NCI-H1694 treated with DMSO at 0.1 percent for 48 hours (cell line): ENCODE measurements at regions not wholly inside any gene's neighbourhood (a gene's known extent, or its start where the extent isn't known, plus 50 kb on each side); places are given as distances from the start of the nearest gene placed in this dataset.
"Not testable (repeated sequence)": the region's sequence is repeated elsewhere in the genome, so short reads cannot be mapped to it uniquely, and the experiment has no call there.

ENCODE experiments used
- DNase-seq: peaks from one replicate; lab custom pipeline; 2025; lab: John Stamatoyannopoulos, UW

DNA sequence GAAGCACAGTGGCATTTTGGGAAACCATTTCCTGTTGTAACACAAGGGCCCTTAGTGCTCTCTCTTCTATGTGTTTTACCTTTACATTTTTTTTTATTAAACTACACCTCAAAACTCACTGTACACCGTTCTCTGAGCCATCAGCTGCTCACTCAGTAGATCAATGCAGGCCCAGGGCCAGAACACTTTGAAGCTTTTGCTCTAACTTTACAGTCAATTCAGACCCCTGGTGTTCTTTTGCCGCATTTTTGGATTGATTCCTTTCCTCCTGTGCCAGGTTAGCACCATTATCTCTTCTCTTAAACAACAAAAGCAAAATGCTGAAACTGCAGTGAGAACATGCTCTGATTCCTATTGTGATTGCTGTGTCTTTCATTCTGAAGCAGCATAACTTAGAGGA lies 269.8 kb upstream of the RGMB start:
- no peak for DNase-seq

DNA sequence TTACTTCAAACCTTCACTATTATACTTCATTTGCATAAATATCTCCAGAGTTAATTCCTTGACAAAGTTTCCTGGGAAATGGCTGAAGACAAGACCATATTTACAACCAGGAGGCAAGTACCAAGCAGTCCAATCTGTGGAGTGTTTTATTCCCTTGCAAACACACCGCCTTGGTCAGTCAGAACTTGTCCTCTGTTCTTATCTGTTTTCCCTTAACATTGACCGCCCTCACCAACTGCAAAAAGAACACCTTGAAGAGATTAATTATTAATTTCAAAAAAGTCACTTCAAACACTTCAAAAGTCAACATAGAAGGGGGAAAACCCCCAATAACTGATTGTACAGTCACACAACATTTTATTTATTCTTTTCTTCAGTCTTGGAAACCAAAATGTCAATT lies 269.0 kb upstream of the RGMB start:
- no peak for DNase-seq

GRCh38 chr5:98510143-98510985 lies 263.1 kb upstream of the RGMB start:
- DNase-seq: no peak

DNA sequence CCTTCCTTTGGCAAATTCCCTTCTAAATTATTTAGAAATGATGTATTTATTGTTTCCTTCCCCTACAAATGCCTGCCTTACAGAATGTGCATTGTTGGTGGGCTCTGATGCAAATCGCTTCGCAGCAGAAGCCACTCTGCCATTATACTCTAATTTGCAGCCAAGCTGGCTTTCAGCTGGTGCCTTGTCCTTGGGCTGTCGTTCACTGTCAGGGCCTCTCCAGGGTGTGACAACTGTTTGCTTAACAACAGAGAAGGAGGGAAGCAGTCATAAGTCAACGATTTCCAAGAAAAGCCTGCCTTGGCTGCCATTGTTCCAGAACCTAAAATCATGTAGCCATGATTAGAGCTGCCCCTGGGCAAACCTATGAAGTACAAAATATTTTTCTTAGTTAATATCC lies 260.1 kb upstream of the RGMB start:
- DNase-seq: no peak

- DNase-seq: no peak
Measured at GRCh38 chr5:98514215-98514614, 259.2 kb upstream of the RGMB start.

DNA sequence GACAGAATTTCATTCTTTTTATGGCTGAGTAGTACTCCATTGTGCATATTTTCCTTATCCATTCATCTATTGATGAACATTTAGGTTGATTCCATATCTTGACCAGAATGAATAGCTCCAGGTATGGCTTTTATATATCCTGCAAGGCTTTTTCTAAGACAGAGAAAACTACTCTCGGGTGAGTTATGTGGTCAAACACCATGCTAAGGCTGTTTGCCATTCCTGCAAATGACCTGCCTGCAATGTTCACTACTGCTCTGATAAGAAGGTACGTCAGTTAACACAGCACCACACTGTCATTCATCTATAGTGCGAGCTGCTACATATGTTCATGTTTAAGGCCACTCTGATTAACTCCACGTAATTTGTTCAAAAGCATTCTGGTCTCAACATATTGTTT lies 256.8 kb upstream of the RGMB start:
- DNase-seq: no peak

DNA sequence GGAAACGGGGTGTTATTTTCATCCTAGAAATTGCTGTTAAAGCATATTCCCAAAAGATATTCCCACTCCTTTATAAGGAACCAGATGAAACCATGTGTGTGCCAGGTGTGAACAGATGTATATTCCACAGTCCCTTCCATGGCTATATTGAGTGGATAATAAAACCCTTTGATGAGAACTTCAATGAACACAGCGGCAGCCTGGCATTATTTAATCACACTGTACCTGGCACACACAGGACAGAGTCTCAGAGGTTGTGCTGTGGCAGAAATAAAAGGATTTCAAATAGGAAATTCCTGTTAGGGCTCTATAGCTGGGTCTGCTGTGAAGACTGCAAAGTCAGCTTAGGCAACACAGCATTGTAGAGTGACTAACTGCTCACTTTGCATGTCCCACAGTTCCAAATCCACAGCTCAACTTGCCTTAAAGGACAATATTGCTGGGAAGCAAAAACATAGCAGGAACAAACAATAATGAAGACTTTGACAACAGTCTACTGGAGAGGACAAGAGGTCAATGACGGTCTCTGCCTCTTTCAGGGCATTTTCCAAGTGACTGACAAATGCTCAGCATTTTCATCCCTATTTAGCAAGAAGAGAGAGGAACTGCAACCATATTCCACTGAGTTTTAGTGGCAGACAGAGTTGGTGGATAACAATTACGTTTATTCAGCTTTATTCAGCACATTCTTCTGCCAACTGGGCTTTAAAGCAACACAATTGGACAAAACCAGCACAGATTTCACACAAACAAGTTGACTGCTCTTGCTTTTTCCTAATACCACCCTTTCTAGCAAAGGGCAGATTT lies 255.7 kb upstream of the RGMB start:
- DNase-seq: no peak

- DNase-seq: no peak
Measured at GRCh38 chr5:98518754-98519153, 254.7 kb upstream of the RGMB start.

DNA sequence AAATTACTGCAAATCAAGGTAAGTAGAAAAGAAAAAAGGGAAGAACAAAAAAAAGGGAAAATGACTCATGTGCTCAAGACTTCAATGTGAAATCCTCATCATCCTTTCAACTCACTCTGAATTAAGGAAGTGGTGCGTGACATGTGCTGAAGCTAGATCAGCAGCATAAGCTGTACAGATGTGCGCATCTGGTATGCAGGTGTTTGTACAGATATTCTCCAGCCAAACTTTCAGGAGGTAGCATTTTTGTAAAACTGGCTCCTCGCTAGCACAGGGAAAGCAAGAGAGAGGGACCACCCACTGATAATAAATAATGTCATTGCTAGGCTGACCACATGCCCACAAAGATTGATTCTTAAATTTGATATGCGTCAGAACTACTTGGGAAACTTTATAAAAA lies 253.9 kb upstream of the RGMB start:
- no peak for DNase-seq

DNA sequence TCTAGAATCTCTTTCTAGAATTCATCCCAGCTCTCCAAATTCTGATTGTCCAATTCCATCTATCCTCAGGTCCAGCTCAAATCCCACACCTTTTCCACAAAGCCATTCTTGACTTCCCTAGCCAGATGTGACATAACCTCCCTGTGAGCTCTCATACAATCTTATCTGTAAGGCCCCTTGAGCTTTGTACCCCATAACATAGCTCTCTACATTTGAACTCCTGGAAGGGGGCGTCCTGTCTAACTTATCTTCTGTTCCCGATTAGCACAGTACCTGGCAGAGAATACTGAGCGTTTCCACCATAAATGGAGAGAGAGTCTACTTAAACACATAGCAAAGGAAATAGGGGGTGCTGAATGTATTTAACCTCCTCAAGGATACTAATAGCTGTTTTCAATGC lies 251.6 kb upstream of the RGMB start:
- DNase-seq: no peak

DNA sequence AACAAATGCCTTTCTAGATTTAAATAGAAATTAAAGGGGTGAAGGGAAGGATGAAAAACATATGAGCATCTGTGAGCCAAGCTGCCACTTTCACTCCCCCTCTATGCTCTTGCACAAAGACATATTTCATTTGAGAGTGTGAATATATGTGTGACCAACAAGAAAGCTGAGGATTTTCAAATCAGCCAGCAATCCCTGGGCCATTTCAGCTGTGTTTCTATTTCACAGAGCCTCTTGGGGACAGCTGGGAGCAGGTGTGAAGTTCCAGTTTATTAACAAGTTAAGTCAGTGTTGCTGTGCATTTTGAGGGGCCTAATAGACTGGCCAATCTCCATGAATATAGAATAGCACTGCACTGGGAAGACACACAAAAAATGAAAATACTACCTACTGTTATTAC lies 248.7 kb upstream of the RGMB start:
- DNase-seq: no peak

DNA sequence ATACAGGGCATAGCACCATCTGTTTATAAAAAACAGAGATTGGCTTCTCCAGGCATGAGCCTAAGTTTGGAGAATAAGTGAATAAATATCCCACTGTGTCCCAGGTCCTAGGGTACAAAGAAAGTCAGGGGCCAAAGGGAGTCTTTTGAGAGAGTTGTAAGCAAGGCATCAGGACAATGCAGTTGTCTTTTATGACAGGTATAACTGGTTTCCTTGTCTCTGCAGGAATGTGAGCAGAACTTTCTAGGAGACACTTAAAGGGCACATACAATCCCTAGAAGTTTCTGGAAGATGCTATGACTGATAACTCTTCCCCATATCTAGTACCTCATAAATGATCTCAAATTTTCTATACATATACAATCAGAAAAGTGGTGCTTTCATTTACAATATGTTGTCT lies 245.6 kb upstream of the RGMB start:
- no peak for DNase-seq

DNA sequence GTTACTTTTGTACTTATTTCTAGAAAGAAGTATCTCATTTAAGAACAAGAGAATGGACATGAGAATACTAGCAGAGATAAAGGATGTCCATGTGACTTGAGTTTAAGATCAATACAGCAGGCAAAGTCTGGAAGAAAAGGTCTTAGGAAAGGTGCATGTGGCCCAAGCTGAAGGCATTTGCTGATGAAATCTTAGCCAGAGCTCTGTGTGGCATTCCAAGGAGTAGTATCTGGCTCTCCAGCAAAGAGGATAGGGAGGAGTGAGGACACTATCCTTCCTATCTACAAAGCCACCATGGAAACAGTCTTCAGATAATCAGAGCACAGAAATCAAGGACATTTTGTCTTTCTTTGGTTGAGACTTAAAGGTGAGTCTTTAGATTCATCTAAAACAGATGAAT lies 244.1 kb upstream of the RGMB start:
- DNase-seq: no peak

GRCh38 chr5:98530224-98530623 lies 243.2 kb upstream of the RGMB start:
- no peak for DNase-seq

- DNase-seq: no peak
Measured at GRCh38 chr5:98535901-98536300, 237.6 kb upstream of the RGMB start.

- no peak for DNase-seq
Measured at GRCh38 chr5:98540056-98540455, 233.4 kb upstream of the RGMB start.

DNA sequence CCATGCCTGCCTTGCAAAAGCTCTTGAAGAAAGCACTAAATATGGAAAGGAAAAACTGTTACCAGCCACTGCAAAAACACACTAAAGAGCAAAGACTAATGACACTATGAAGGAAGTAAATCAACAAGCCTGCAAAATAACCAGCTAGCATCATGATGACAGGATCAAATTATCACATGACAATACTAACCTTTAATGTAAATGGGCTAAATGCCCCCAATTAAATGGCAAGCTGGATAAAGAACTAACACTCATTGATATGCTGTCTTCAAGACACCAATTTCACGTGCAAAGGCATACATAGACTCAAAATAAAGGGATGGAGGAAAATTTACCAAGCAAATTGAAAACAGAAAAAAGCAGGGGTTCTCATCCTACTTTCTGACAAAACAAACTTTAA lies 231.8 kb upstream of the RGMB start:
- no peak for DNase-seq

- DNase-seq: no peak
Measured at GRCh38 chr5:98543490-98543889, 230.0 kb upstream of the RGMB start.

DNA sequence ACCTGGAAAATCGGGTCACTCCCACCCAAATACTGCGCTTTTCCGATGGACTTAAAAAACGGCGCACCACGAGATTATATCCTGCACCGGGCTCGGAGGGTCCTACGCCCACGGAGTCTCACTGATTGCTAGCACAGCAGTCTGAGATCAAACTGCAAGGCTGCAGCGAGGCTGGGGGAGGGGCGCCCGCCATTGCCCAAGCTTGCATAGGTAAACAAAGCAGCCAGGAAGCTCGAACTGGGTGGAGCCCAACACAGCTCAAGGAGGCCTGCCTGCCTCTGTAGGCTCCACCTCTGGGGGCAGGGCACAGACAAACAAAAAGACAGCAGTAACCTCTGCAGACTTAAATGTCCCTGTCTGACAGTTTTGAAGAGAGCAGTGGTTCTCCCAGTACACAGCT lies 226.5 kb upstream of the RGMB start:
- DNase-seq: not testable (repeated sequence)

- no peak for DNase-seq
Measured at GRCh38 chr5:98556712-98557111, 216.8 kb upstream of the RGMB start.

DNA sequence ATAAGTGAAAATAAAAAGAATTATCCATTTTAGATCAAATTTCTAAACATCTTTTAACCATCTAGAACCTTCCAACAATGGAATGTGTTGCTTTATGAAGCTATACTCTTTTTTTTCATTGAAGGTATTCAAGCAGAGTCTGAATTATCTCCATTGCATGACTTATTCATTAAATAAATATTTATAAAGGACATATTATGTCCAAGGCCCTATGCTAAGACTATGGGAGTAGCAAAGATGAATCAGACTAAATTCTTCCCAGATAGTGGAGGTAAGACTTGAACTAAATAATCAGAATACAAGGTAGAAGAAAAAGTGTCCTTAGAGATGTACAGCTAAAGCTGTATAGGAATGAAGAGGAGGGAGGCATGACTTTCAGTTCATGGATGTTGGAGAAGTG lies 215.5 kb upstream of the RGMB start:
- no peak for DNase-seq

GRCh38 chr5:98563885-98564653 lies 209.4 kb upstream of the RGMB start:
- no peak for DNase-seq

DNA sequence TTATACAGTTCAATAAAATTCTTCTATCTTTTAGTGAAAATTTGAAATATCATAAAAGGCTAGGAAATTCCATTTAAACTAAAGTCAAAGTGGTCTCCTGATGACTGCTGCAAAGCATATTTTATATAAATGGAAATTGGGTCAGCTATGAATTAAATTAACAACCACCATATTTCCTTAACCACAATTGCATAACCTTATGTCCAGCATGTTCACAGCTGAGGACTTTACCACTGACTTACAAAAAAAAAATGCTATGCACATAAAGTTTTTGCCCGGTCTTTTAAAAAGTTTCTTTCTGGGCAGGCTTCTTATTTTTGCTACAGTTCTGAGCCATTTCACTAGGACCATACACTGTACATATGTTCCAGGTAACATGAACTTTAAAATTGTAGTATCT lies 208.6 kb upstream of the RGMB start:
- no peak for DNase-seq
